NT2/D1 (cell line): ENCODE measurements at regions not wholly inside any gene's neighbourhood (a gene's known extent, or its start where the extent isn't known, plus 50 kb on each side); places are given as distances from the start of the nearest gene placed in this dataset.
"Not testable (repeated sequence)": the region's sequence is repeated elsewhere in the genome, so short reads cannot be mapped to it uniquely, and the experiment has no call there.

ENCODE experiments used
- SUZ12 ChIP-seq: IDR thresholded peaks from 2 replicates; pipeline ENCODE4 v1.6.1; 2011; ENCODE audit not compliant: insufficient read length, insufficient read depth; ENCODE audit errors: extremely low read depth
- YY1 ChIP-seq: IDR thresholded peaks from 2 replicates; pipeline ENCODE4 v1.6.1; 2011; ENCODE audit not compliant: insufficient read length, insufficient read depth
- ZNF274 ChIP-seq: IDR thresholded peaks from 2 replicates; pipeline ENCODE4 v1.6.1; 2011; ENCODE audit warnings: mild to moderate bottlenecking, low read depth, low read length

GRCh38 chr5:164251781-164252180 is 746.4 kb downstream of the MAT2B start:
- not testable (repeated sequence) for TF ChIP-seq YY1, ZNF274, SUZ12
